ENCODE measurements at regions not wholly inside any gene's neighbourhood (a gene's known extent, or its start where the extent isn't known, plus 50 kb on each side); places are given as distances from the start of the nearest gene placed in this dataset.

DNA sequence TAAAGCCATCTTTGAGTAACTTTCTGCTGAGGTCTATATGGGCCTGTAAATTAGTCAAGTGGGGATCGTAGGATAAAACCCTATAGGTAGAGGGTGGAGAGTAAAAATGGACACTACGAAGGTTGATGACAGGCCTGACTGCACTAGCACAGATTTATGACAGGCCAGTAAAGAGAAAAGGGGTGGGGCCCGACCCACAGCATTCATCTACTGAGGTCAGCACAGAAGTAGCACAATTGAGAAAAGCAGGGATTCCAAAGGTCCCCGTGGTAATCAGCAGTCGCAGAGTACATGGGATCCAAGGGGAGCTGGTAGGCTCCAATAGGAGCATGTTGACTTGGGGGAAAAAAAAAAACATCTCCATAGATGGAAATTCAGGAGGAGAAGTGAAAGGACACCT, 660.4 kb downstream of the TFAP2A start:
- Histone ChIP-seq H2AFZ (ENCODE audit: low read depth, low read length) (no peak overlapping the region), H3K9me3 (replicated peaks; ENCODE audit: control insufficient read depth, insufficient read depth, low read length) (no peaks in the 10 kb centered on the region), H3K79me2 (ENCODE audit: control insufficient read depth, insufficient read depth, low read length) (no peaks in the 10 kb centered on the region), H4K20me1 (replicated peaks; ENCODE audit: control insufficient read depth, extremely low read depth, insufficient read depth, low read length) (no peaks in the 10 kb centered on the region), H3K4me1 (ENCODE audit: control insufficient read depth, extremely low read depth, insufficient read depth, low read length) (no peaks in the 10 kb centered on the region), H3K9ac (replicated peaks; ENCODE audit: extremely low read depth, insufficient read depth, low read length) (no peak overlapping the region), H3K9me1 (replicated peaks; ENCODE audit: control insufficient read depth, extremely low read depth, insufficient read depth, low read length) (no peaks in the 10 kb centered on the region), H3K27ac (ENCODE audit: insufficient read depth, low read depth, low read length) (no peak overlapping the region), H3K4me3 (replicated peaks in 1 of 3; ENCODE audit: insufficient read depth in 1 of 3, low read depth in 1 of 3, low read length in 3 of 3) (no peak overlapping the region), H3K4me2 (ENCODE audit: insufficient read depth, low read length) (no peak overlapping the region), H3K36me3 (ENCODE audit: control insufficient read depth in 2 of 2, extremely low read depth in 1 of 2, insufficient read depth in 2 of 2, low read length in 2 of 2) (no peaks in the 10 kb centered on the region), H3K27me3 (ENCODE audit: control insufficient read depth in 2 of 2, insufficient read depth in 2 of 2, low read length in 2 of 2) (no peaks in the 10 kb centered on the region)
- FAIRE-seq (no peak), DNase-seq (ENCODE audit: low read depth, low spot score) (no peak)
- ChIA-PET CTCF (no interaction called here), POLR2A (no interaction called here)
- no TSS peak for BruUV-seq (replicated peaks)
- TF ChIP-seq FOS (IDR thresholded peaks at IDR 0.05; ENCODE audit: borderline replicate concordance, insufficient read depth, low read length): no peak
- TF ChIP-seq, protein P1, sequence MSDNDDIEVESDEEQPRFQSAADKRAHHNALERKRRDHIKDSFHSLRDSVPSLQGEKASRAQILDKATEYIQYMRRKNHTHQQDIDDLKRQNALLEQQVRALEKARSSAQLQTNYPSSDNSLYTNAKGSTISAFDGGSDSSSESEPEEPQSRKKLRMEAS (IDR thresholded peaks at IDR 0.05; ENCODE audit: insufficient read depth, insufficient read length): no peak
- TF ChIP-seq POLR2A (IDR thresholded peaks at IDR 0.05; ENCODE audit: low read depth, low read length): no peak
- no peak for TF ChIP-seq JUN (IDR thresholded peaks at IDR 0.05; ENCODE audit: borderline replicate concordance, insufficient read depth, insufficient read length, low read depth)
- TF ChIP-seq MYC (IDR thresholded peaks at IDR 0.05; ENCODE audit: low read depth, low read length): no peak
- intact Hi-C loops (cut with micrococcal nuclease): no loop called here
- dilution Hi-C loops (cut with MboI; ENCODE audit: extremely low pct_ligation_motif_present, low sequenced_read_pairs): no loop called here

DNA sequence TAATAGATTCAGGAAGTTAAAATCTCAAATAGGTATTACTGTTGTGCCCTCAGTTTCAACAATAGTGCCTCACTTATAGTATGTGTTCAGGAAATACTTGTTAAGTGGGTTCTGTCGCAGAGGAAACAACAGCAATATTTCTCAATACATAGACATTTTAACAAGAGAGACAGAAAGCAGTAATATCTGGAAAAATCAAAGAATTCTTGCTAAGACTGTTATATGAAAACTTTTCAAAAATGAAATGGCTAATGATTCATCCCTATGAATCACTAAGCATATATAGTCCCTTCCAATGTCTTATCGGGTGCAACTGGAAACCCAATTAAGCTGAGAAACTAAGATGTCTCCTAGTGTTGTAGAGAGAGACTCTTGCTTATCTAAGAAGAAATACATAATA, 668.9 kb downstream of the TFAP2A start:
- Histone ChIP-seq H3K4me2 (ENCODE audit: insufficient read depth, low read length) (no peak overlapping the region), H4K20me1 (replicated peaks; ENCODE audit: control insufficient read depth, extremely low read depth, insufficient read depth, low read length) (no peaks in the 10 kb centered on the region), H3K4me1 (ENCODE audit: control insufficient read depth, extremely low read depth, insufficient read depth, low read length) (no peaks in the 10 kb centered on the region), H3K9me3 (replicated peaks; ENCODE audit: control insufficient read depth, insufficient read depth, low read length) (no peaks in the 10 kb centered on the region), H3K9me1 (replicated peaks; ENCODE audit: control insufficient read depth, extremely low read depth, insufficient read depth, low read length) (no peaks in the 10 kb centered on the region), H3K79me2 (ENCODE audit: control insufficient read depth, insufficient read depth, low read length) (no peaks in the 10 kb centered on the region), H3K27me3 (ENCODE audit: control insufficient read depth in 2 of 2, insufficient read depth in 2 of 2, low read length in 2 of 2) (no peaks in the 10 kb centered on the region), H3K27ac (ENCODE audit: insufficient read depth, low read depth, low read length) (no peak overlapping the region), H2AFZ (ENCODE audit: low read depth, low read length) (no peak overlapping the region), H3K36me3 (ENCODE audit: control insufficient read depth in 2 of 2, extremely low read depth in 1 of 2, insufficient read depth in 2 of 2, low read length in 2 of 2) (no peaks in the 10 kb centered on the region), H3K9ac (replicated peaks; ENCODE audit: extremely low read depth, insufficient read depth, low read length) (no peak overlapping the region), H3K4me3 (replicated peaks in 1 of 3; ENCODE audit: insufficient read depth in 1 of 3, low read depth in 1 of 3, low read length in 3 of 3) (no peak overlapping the region)
- CTCF ChIA-PET: no interaction called here
- FAIRE-seq: no peak
- TF ChIP-seq, protein P2, sequence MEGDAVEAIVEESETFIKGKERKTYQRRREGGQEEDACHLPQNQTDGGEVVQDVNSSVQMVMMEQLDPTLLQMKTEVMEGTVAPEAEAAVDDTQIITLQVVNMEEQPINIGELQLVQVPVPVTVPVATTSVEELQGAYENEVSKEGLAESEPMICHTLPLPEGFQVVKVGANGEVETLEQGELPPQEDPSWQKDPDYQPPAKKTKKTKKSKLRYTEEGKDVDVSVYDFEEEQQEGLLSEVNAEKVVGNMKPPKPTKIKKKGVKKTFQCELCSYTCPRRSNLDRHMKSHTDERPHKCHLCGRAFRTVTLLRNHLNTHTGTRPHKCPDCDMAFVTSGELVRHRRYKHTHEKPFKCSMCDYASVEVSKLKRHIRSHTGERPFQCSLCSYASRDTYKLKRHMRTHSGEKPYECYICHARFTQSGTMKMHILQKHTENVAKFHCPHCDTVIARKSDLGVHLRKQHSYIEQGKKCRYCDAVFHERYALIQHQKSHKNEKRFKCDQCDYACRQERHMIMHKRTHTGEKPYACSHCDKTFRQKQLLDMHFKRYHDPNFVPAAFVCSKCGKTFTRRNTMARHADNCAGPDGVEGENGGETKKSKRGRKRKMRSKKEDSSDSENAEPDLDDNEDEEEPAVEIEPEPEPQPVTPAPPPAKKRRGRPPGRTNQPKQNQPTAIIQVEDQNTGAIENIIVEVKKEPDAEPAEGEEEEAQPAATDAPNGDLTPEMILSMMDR (IDR thresholded peaks at IDR 0.05; ENCODE audit: extremely low read depth in 1 of 2, insufficient read depth in 1 of 2, low read depth in 1 of 2, low read length in 2 of 2): no peak
- TF ChIP-seq JUN (IDR thresholded peaks at IDR 0.05; ENCODE audit: borderline replicate concordance, insufficient read depth, insufficient read length, low read depth) (no peak), POLR2A (IDR thresholded peaks at IDR 0.05; ENCODE audit: low read depth, low read length) (no peak), FOS (IDR thresholded peaks at IDR 0.05; ENCODE audit: borderline replicate concordance, insufficient read depth, low read length) (no peak), MYC (IDR thresholded peaks at IDR 0.05; ENCODE audit: low read depth, low read length) (no peak), EZH2 (IDR thresholded peaks at IDR 0.05; ENCODE audit: borderline replicate concordance, low read depth, low read length, severe bottlenecking) (no peak), POLR2AphosphoS5 (IDR thresholded peaks at IDR 0.05; ENCODE audit: insufficient read depth, low read depth, low read length) (no peak), GATA2 (IDR thresholded peaks at IDR 0.05; ENCODE audit: insufficient read depth, insufficient read length, low read depth, low read length) (no peak)
- TF ChIP-seq, protein P1 (IDR thresholded peaks at IDR 0.05; ENCODE audit: insufficient read depth, insufficient read length): no peak
- BruUV-seq (replicated peaks): no TSS peak
- POLR2A ChIA-PET: no interaction called here
- intact Hi-C loops (cut with micrococcal nuclease) (no loop called here), dilution Hi-C loops (cut with MboI; ENCODE audit: extremely low pct_ligation_motif_present, low sequenced_read_pairs) (no loop called here)
- no peak for DNase-seq (ENCODE audit: low read depth, low spot score)
